ENCODE measurements at regions not wholly inside any gene's neighbourhood (a gene's known extent, or its start where the extent isn't known, plus 50 kb on each side); places are given as distances from the start of the nearest gene placed in this dataset.

DNA sequence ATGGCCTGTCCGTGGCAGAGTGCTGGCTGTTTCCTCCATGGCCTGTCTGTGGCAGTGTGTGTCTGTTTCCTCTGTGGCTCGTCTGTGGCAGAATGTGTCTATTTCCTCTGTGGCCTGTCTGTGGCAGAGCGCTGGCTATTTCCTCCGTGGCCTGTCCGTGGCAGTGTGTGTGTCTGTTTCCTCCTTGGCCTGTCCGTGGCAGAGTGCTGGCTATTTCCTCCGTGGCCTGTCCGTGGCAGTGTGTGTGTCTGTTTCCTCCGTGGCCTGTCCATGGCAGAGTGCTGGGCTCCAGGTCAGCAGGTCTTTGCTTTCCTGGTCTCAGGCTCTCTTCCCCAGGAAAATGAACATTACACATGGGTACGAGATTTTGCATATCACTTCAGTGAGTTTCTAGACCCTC is 138.4 kb upstream of the IPO9 start:
- intact Hi-C loops (cut with DNase I) = no loop called here

DNA sequence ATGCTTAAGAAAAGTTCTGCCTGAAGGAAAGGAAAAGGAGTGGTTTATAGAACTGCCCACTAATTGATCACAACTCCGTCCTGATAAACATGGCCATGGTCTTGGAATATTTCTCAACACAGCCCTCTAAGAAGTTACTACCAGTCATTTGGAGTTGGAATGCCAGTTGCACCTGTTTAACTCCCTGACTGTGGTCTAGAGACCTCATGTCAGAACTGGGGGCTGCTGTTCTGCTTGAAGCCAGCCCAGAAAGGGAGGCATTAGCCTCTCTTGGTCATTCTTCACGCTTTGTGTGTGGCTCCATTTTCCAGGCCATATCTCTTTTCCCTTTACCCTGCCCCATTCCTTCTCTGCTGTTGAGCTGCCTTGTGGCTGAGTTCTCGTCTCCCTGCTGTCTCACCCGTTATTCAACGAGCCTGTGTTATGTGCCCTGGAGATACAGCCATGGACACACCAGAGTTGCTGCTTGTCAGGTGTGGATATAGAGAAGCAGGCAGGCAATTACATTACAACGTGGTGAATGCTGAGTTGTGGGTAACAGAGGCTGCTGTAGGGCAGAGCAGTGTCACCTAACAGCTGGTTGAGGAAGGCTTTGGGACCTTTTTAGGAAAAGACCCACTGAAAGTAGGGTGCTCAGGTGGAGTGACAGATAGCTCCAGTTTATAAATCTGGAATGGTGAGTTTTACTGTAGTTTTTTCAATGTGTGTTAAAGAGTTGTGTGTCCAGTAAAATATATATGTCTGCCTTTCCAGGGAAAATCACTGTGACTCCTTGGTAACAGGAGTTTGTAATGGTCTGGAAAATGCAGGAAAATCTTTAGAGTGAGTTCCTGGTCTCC is 137.0 kb upstream of the IPO9 start:
- no peaks in the 10 kb centered on the region for H3K36me3 ChIP-seq (ENCODE audit: control insufficient read depth in 2 of 3, insufficient read depth in 3 of 3, low read length in 3 of 3)
- no peak overlapping the region for H3K4me3 ChIP-seq (ENCODE audit: low read length in 3 of 3)
- H3K9me3 ChIP-seq (ENCODE audit: control insufficient read depth in 2 of 3, insufficient read depth in 1 of 3, low read length in 3 of 3) = no peaks in the 10 kb centered on the region
- peaks cover 0 to 3% (median 0%) of the 10 kb centered on the region in 3 donors for H3K4me1 ChIP-seq (ENCODE audit: control insufficient read depth in 2 of 3, insufficient read depth in 2 of 3, low read depth in 1 of 3, low read length in 3 of 3)
- TF ChIP-seq, protein P1, sequence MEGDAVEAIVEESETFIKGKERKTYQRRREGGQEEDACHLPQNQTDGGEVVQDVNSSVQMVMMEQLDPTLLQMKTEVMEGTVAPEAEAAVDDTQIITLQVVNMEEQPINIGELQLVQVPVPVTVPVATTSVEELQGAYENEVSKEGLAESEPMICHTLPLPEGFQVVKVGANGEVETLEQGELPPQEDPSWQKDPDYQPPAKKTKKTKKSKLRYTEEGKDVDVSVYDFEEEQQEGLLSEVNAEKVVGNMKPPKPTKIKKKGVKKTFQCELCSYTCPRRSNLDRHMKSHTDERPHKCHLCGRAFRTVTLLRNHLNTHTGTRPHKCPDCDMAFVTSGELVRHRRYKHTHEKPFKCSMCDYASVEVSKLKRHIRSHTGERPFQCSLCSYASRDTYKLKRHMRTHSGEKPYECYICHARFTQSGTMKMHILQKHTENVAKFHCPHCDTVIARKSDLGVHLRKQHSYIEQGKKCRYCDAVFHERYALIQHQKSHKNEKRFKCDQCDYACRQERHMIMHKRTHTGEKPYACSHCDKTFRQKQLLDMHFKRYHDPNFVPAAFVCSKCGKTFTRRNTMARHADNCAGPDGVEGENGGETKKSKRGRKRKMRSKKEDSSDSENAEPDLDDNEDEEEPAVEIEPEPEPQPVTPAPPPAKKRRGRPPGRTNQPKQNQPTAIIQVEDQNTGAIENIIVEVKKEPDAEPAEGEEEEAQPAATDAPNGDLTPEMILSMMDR (IDR thresholded peaks at IDR 0.05; ENCODE audit: borderline replicate concordance, extremely low read depth, insufficient read depth) = no peak
- intact Hi-C loops (cut with DNase I) = no loop called here
- no peak overlapping the region for H3K9ac ChIP-seq (ENCODE audit: low read length in 3 of 3)
- DNase-seq (no peak), FAIRE-seq (no peak)
- no peaks in the 10 kb centered on the region for H3K27me3 ChIP-seq (ENCODE audit: control insufficient read depth, insufficient read depth, low read length)
- H3K27ac ChIP-seq (ENCODE audit: low read depth in 2 of 2, low read length in 2 of 2) = no peak overlapping the region

More for the DNA sequence above, 138.4 kb upstream of the IPO9 start:
- no peaks in the 10 kb centered on the region for H3K9me3 ChIP-seq (ENCODE audit: control insufficient read depth in 2 of 3, insufficient read depth in 1 of 3, low read length in 3 of 3)
- peaks cover 0 to 8% (median 0%) of the 10 kb centered on the region in 3 donors for H3K4me1 ChIP-seq (ENCODE audit: control insufficient read depth in 2 of 3, insufficient read depth in 2 of 3, low read depth in 1 of 3, low read length in 3 of 3)
- DNase-seq (no peak), FAIRE-seq (no peak)
- H3K27ac ChIP-seq (ENCODE audit: low read depth in 2 of 2, low read length in 2 of 2) = no peak overlapping the region
- TF ChIP-seq, protein P1 (IDR thresholded peaks at IDR 0.05; ENCODE audit: borderline replicate concordance, extremely low read depth, insufficient read depth) = no peak
- no peak overlapping the region for H3K9ac ChIP-seq (ENCODE audit: low read length in 3 of 3)
- H3K27me3 ChIP-seq (ENCODE audit: control insufficient read depth, insufficient read depth, low read length) = no peaks in the 10 kb centered on the region
- H3K36me3 ChIP-seq (ENCODE audit: control insufficient read depth in 2 of 3, insufficient read depth in 3 of 3, low read length in 3 of 3) = no peaks in the 10 kb centered on the region
- H3K4me3 ChIP-seq (ENCODE audit: low read length in 3 of 3) = no peak overlapping the region

DNA sequence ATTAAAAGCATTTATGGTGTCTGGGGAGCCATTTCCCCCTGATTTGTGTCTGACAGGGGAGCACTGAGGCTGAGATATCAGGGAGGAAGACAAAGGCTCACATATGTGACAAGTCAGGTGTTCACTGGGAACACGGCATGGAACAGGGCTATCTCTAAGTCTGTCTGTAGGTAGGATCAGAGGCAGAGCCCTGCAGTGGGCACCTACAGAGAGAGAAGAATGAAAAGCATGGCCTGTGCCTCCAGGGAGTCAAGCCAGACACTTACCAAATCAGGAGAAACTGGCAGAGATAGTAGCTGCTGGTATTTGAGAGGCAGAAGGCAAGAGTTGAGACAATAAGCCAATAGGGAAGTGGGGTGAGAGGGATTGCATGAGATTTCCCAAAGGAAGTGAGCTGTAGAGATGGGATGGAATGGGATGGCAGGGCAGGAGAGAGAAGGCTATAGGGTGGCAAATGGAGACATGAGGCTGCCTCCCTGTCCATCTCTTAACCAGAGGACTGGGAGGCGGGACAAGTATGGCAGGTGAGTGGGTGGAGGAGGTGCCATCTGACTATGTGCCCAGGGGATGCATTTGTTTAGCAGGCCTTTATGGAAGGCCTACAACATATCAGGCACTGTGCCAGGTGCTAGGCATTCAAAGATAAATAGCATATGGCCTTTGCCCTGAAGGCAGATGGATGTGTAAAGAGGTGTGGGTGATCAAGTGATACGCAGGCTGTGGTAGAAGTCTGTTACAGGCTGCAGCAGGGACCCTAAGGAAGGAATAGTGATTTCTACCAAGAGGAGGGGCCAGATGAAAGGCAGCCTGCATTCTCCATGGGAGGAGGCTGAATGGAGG is 136.2 kb upstream of the IPO9 start:
- H3K9ac ChIP-seq (ENCODE audit: low read length in 3 of 3) = no peak overlapping the region
- no peak overlapping the region for H3K27ac ChIP-seq (ENCODE audit: low read depth in 2 of 2, low read length in 2 of 2)
- no peaks in the 10 kb centered on the region for H3K4me1 ChIP-seq (ENCODE audit: control insufficient read depth in 2 of 3, insufficient read depth in 2 of 3, low read depth in 1 of 3, low read length in 3 of 3)
- no peaks in the 10 kb centered on the region for H3K9me3 ChIP-seq (ENCODE audit: control insufficient read depth in 2 of 3, insufficient read depth in 1 of 3, low read length in 3 of 3)
- DNase-seq = no peak
- no peaks in the 10 kb centered on the region for H3K27me3 ChIP-seq (ENCODE audit: control insufficient read depth, insufficient read depth, low read length)
- H3K36me3 ChIP-seq (ENCODE audit: control insufficient read depth in 2 of 3, insufficient read depth in 3 of 3, low read length in 3 of 3) = no peaks in the 10 kb centered on the region
- no peak overlapping the region for H3K4me3 ChIP-seq (ENCODE audit: low read length in 3 of 3)
- FAIRE-seq = no peak
- intact Hi-C loops (cut with DNase I) = no loop called here
- TF ChIP-seq, protein P1 (IDR thresholded peaks at IDR 0.05; ENCODE audit: borderline replicate concordance, extremely low read depth, insufficient read depth) = no peak
